Activated B cell treated with CpG ODN at 0.5 μM for 24 hours (primary cell): ENCODE measurements at regions not wholly inside any gene's neighbourhood (a gene's known extent, or its start where the extent isn't known, plus 50 kb on each side); places are given as distances from the start of the nearest gene placed in this dataset.

Experiments
- ATAC-seq: fragments of 200-7000 bp; cut with Tn5 transposase; one replicate; pipeline ENCODE4 v1.10.0; 2021; ENCODE audit warnings: low read depth, mild to moderate bottlenecking, moderate library complexity
- CTCF ChIA-PET: fragments of 350-600 bp; sonication (Branson Sonifier 250); formaldehyde crosslinking; loops from one replicate; lab custom pipeline; 2021; ENCODE audit warnings: antibody characterized with exemption; lab: Charles Lee
- POLR2A ChIA-PET: fragments of 350-600 bp; sonication (Branson Sonifier 250); formaldehyde crosslinking; loops from one replicate; lab custom pipeline; 2021; ENCODE audit warnings: antibody characterized with exemption; lab: Charles Lee
- DNase-seq: peaks from one replicate; pipeline ENCODE4 v3.0.0; 2022
- H3K27ac Mint-ChIP-seq: one replicate; pipeline ENCODE4 v1.8.0; 2020; ENCODE audit warnings: mixed read lengths
- H3K27me3 Mint-ChIP-seq: one replicate; pipeline ENCODE4 v1.8.0; 2021; ENCODE audit warnings: mixed read lengths
- H3K36me3 Mint-ChIP-seq: one replicate; pipeline ENCODE4 v1.8.0; 2021; ENCODE audit warnings: low read depth, mixed read lengths
- H3K4me1 Mint-ChIP-seq: one replicate; pipeline ENCODE4 v1.8.0; 2021; ENCODE audit warnings: mixed read lengths
- H3K4me3 Mint-ChIP-seq: one replicate; pipeline ENCODE4 v1.8.0; 2020; ENCODE audit warnings: mild to moderate bottlenecking, mixed read lengths
- H3K9me3 Mint-ChIP-seq: one replicate; pipeline ENCODE4 v1.8.0; 2020; ENCODE audit warnings: mixed read lengths
- intact Hi-C: fragments of 100-400 bp; cut with micrococcal nuclease; formaldehyde crosslinking; loops from one replicate; pipeline ENCODE4 v1.15.1; 2024
- TF ChIP-seq, protein P1 (sequence below): fragments of 200-600 bp; IDR thresholded peaks from one replicate; pipeline ENCODE4 v1.8.0; 2022; ENCODE audit warnings: antibody characterized with exemption, mild to moderate bottlenecking

- DNase-seq = no peak
- no peak overlapping the region for H3K27ac Mint-ChIP-seq
- H3K9me3 Mint-ChIP-seq = no peaks in the 10 kb centered on the region
- no peak overlapping the region for H3K4me3 Mint-ChIP-seq
- H3K36me3 Mint-ChIP-seq = no peaks in the 10 kb centered on the region
- H3K27me3 Mint-ChIP-seq = peaks cover 24% of the 10 kb centered on the region
- CTCF ChIA-PET = no interaction called here
- POLR2A ChIA-PET = no interaction called here
- ATAC-seq = no peak
- intact Hi-C loops = no loop called here
- no peaks in the 10 kb centered on the region for H3K4me1 Mint-ChIP-seq
- TF ChIP-seq, protein P1, sequence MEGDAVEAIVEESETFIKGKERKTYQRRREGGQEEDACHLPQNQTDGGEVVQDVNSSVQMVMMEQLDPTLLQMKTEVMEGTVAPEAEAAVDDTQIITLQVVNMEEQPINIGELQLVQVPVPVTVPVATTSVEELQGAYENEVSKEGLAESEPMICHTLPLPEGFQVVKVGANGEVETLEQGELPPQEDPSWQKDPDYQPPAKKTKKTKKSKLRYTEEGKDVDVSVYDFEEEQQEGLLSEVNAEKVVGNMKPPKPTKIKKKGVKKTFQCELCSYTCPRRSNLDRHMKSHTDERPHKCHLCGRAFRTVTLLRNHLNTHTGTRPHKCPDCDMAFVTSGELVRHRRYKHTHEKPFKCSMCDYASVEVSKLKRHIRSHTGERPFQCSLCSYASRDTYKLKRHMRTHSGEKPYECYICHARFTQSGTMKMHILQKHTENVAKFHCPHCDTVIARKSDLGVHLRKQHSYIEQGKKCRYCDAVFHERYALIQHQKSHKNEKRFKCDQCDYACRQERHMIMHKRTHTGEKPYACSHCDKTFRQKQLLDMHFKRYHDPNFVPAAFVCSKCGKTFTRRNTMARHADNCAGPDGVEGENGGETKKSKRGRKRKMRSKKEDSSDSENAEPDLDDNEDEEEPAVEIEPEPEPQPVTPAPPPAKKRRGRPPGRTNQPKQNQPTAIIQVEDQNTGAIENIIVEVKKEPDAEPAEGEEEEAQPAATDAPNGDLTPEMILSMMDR = no peak
Measured at GRCh38 chr22:44391481-44392445, 79.0 kb upstream of the SHISAL1 start.

- ChIA-PET CTCF (no interaction called here), POLR2A (no interaction called here)
- H3K4me1 Mint-ChIP-seq = no peaks in the 10 kb centered on the region
- no peaks in the 10 kb centered on the region for H3K36me3 Mint-ChIP-seq
- DNase-seq = no peak
- no peak for ATAC-seq
- H3K4me3 Mint-ChIP-seq = no peak overlapping the region
- H3K27me3 Mint-ChIP-seq = peaks cover 30% of the 10 kb centered on the region
- TF ChIP-seq, protein P1 = no peak
- H3K27ac Mint-ChIP-seq = no peak overlapping the region
- intact Hi-C loops = no loop called here
- no peaks in the 10 kb centered on the region for H3K9me3 Mint-ChIP-seq
Measured at GRCh38 chr22:44391015-44391414, 78.3 kb upstream of the SHISAL1 start.

- ATAC-seq (no peak), DNase-seq (no peak)
- Mint-ChIP-seq H3K27me3 (peaks cover 30% of the 10 kb centered on the region), H3K27ac (no peak overlapping the region), H3K4me1 (no peaks in the 10 kb centered on the region), H3K9me3 (no peaks in the 10 kb centered on the region), H3K4me3 (no peak overlapping the region), H3K36me3 (no peaks in the 10 kb centered on the region)
- intact Hi-C loops = no loop called here
- TF ChIP-seq, protein P1 = no peak
- ChIA-PET CTCF (no interaction called here), POLR2A (no interaction called here)
Measured at GRCh38 chr22:44390613-44390970, 77.8 kb upstream of the SHISAL1 start.

- intact Hi-C loops = no loop called here
- Mint-ChIP-seq H3K27ac (no peak overlapping the region), H3K4me1 (no peaks in the 10 kb centered on the region), H3K9me3 (no peaks in the 10 kb centered on the region), H3K36me3 (no peaks in the 10 kb centered on the region), H3K27me3 (peaks cover 30% of the 10 kb centered on the region), H3K4me3 (no peak overlapping the region)
- ChIA-PET POLR2A (no interaction called here), CTCF (no interaction called here)
- TF ChIP-seq, protein P1 = no peak
- DNase-seq (no peak), ATAC-seq (no peak)
Measured at GRCh38 chr22:44389926-44390612, 77.3 kb upstream of the SHISAL1 start.

- TF ChIP-seq, protein P1 = no peak
- no peak for DNase-seq
- H3K9me3 Mint-ChIP-seq = no peaks in the 10 kb centered on the region
- no peaks in the 10 kb centered on the region for H3K36me3 Mint-ChIP-seq
- no peak overlapping the region for H3K27ac Mint-ChIP-seq
- H3K27me3 Mint-ChIP-seq = peaks cover 30% of the 10 kb centered on the region
- no peaks in the 10 kb centered on the region for H3K4me1 Mint-ChIP-seq
- H3K4me3 Mint-ChIP-seq = no peak overlapping the region
- CTCF ChIA-PET = no interaction called here
- no peak for ATAC-seq
- POLR2A ChIA-PET = no interaction called here
- intact Hi-C loops = no loop called here
Measured at GRCh38 chr22:44389181-44389580, 76.4 kb upstream of the SHISAL1 start.
